GM12878 (cell line): ENCODE measurements at regions not wholly inside any gene's neighbourhood (a gene's known extent, or its start where the extent isn't known, plus 50 kb on each side); places are given as distances from the start of the nearest gene placed in this dataset.

Experiments used
- ATAC-seq: fragments of 200-7000 bp; cut with Tn5 transposase; 3 replicates; pipeline ENCODE4 v1.9.1; 2020; ENCODE audit warnings: mild to moderate bottlenecking, moderate library complexity
- BruUV-seq: library from RNA; stranded (reverse); fragments of 400-500 nt; replicated peaks from 2 replicates; lab custom pipeline; 2021; lab: Mats Ljungman, UMichigan
- CTCF ChIA-PET: fragments of 300-600 bp; sonication (Branson Sonifier 250); formaldehyde crosslinking; extraction: SDS; loops from one replicate; lab custom pipeline; 2021; ENCODE audit warnings: inconsistent platforms; lab: Yijun Ruan, JAX
- POLR2A ChIA-PET: fragments of 350-600 bp; formaldehyde crosslinking; extraction: SDS; loops from one replicate; lab custom pipeline; 2021; ENCODE audit warnings: inconsistent platforms; lab: Charles Lee
- RAD21 ChIA-PET: fragments of 300-600 bp; sonication (Branson Sonifier 250); formaldehyde crosslinking; loops from one replicate; lab custom pipeline; 2023; ENCODE audit warnings: antibody characterized with exemption; ENCODE audit not compliant: unreplicated experiment; lab: Charles Lee
- SMC1A ChIA-PET: fragments of 300-600 bp; sonication (Branson Sonifier 250); formaldehyde crosslinking; loops from one replicate; lab custom pipeline; 2023; ENCODE audit not compliant: unreplicated experiment, uncharacterized antibody; lab: Charles Lee
- DNase-seq: peaks from one replicate; pipeline ENCODE4 v3.0.0-alpha.2; 2011; ENCODE audit warnings: low read depth, low spot score
- FAIRE-seq: peaks from 3 replicates; lab custom pipeline; 2011; peaks lifted over from hg19 to GRCh38; lab: Jason Lieb, UNC
- H2AFZ ChIP-seq: 2 replicates; pipeline ENCODE4 v1.6.0; 2011; ENCODE audit warnings: low read depth, low read length, control low read depth; ENCODE audit not compliant: control insufficient read depth
- H3K27ac ChIP-seq: 2 replicates; pipeline ENCODE4 v1.5.1; 2011; ENCODE audit warnings: control low read depth; ENCODE audit not compliant: control insufficient read depth, insufficient read depth
- H3K27me3 ChIP-seq, 2 experiments: replicated peaks in 1 of 2; 2 replicates each; pipeline versions ENCODE4 v1.6.0 to v1.6.1; 2011; ENCODE audit warnings: low read length in 1 of 2; ENCODE audit not compliant: control insufficient read depth in 2 of 2, insufficient read depth in 2 of 2
- H3K36me3 ChIP-seq, 2 experiments: 2 replicates each; pipeline ENCODE4 v1.5.1; 2011; ENCODE audit warnings: low read length in 1 of 2; ENCODE audit not compliant: control insufficient read depth in 2 of 2, insufficient read depth in 2 of 2
- H3K4me1 ChIP-seq: 2 replicates; pipeline ENCODE4 v1.6.1; 2011; ENCODE audit warnings: mild to moderate bottlenecking, low read length, moderate library complexity, mixed read lengths; ENCODE audit not compliant: control insufficient read depth, insufficient read depth
- H3K4me2 ChIP-seq: 2 replicates; pipeline ENCODE4 v1.6.0; 2011; ENCODE audit warnings: control low read depth; ENCODE audit not compliant: control insufficient read depth, insufficient read depth
- H3K4me3 ChIP-seq: fragments of 200-600 bp; sonication (generic); 2 replicates; pipeline ENCODE4 v1.5.1; 2016
- H3K79me2 ChIP-seq: 2 replicates; pipeline ENCODE4 v1.6.0; 2011; ENCODE audit warnings: low read length; ENCODE audit not compliant: control insufficient read depth, insufficient read depth
- H3K9ac ChIP-seq: 2 replicates; pipeline ENCODE4 v1.8.0; 2011; ENCODE audit warnings: low read length, control low read depth, mixed read lengths; ENCODE audit not compliant: control insufficient read depth, insufficient read depth
- H3K9me3 ChIP-seq: replicated peaks from 3 replicates; pipeline ENCODE4 v1.5.1; 2011; ENCODE audit warnings: mild to moderate bottlenecking, low read length; ENCODE audit not compliant: control insufficient read depth, insufficient read depth
- H4K20me1 ChIP-seq: 2 replicates; pipeline ENCODE4 v1.6.0; 2011; ENCODE audit not compliant: control insufficient read depth, insufficient read depth
- BACH1 ChIP-seq: fragments of 450-650 bp; IDR thresholded peaks from 2 replicates; pipeline ENCODE4 v1.6.1; 2017; ENCODE audit warnings: mild to moderate bottlenecking, borderline replicate concordance
- CHD4 ChIP-seq: fragments of 200-600 bp; sonication (generic); IDR thresholded peaks from 2 replicates; pipeline ENCODE4 v1.6.1; 2016; ENCODE audit warnings: mild to moderate bottlenecking
- E2F4 ChIP-seq: IDR thresholded peaks from 2 replicates; pipeline ENCODE4 v1.6.1; 2012; ENCODE audit warnings: low read depth, low read length, improper control_type of control experiment
- HDAC2 ChIP-seq: fragments of 200-600 bp; sonication (generic); IDR thresholded peaks from 2 replicates; pipeline ENCODE4 v1.6.1; 2017
- HDAC6 ChIP-seq: fragments of 200-600 bp; sonication (generic); IDR thresholded peaks from one replicate; pipeline ENCODE4 v1.8.0; 2017; ENCODE audit warnings: antibody characterized with exemption; ENCODE audit not compliant: unreplicated experiment
- IKZF2 ChIP-seq, 2 experiments: fragments of 450-650 bp; IDR thresholded peaks; 2 replicates each; pipeline ENCODE4 v1.6.1; 2017; ENCODE audit warnings: mild to moderate bottlenecking in 2 of 2, moderate library complexity in 2 of 2
- IRF3 ChIP-seq: fragments of 450-650 bp; IDR thresholded peaks from 2 replicates; pipeline ENCODE4 v1.6.1; 2014; ENCODE audit warnings: mild to moderate bottlenecking
- IRF5 ChIP-seq: fragments of 450-650 bp; IDR thresholded peaks from 2 replicates; pipeline ENCODE4 v1.6.1; 2017; ENCODE audit warnings: borderline replicate concordance
- KDM1A ChIP-seq: fragments of 200-600 bp; sonication (generic); IDR thresholded peaks from 2 replicates; pipeline ENCODE4 v1.6.1; 2016; ENCODE audit warnings: borderline replicate concordance
- KLF5 ChIP-seq: fragments of 450-650 bp; IDR thresholded peaks from 2 replicates; pipeline ENCODE4 v1.6.1; 2014; ENCODE audit warnings: mild to moderate bottlenecking; ENCODE audit not compliant: partially characterized antibody
- NBN ChIP-seq: fragments of 450-650 bp; IDR thresholded peaks from 2 replicates; pipeline ENCODE4 v1.6.1; 2016
- NR2F1 ChIP-seq: fragments of 450-650 bp; conservative IDR thresholded peaks from 2 replicates; pipeline ENCODE4 v1.6.1; 2017; ENCODE audit warnings: mild to moderate bottlenecking
- PBX3 ChIP-seq: IDR thresholded peaks from 2 replicates; pipeline ENCODE4 v1.6.1; 2011; ENCODE audit warnings: mild to moderate bottlenecking, low read depth, low read length, moderate library complexity; ENCODE audit not compliant: insufficient replicate concordance
- POLR2AphosphoS2 ChIP-seq: IDR thresholded peaks from 2 replicates; pipeline ENCODE4 v1.6.1; 2011; ENCODE audit warnings: low read depth, mild to moderate bottlenecking, low read length, improper control_type of control experiment, moderate library complexity
- SIN3A ChIP-seq: IDR thresholded peaks from 2 replicates; pipeline ENCODE4 v1.6.1; 2012; ENCODE audit warnings: low read depth, low read length, improper control_type of control experiment
- STAT3 ChIP-seq: IDR thresholded peaks from 2 replicates; pipeline ENCODE4 v1.6.1; 2011; ENCODE audit warnings: low read depth, low read length, improper control_type of control experiment
- TAF1 ChIP-seq: IDR thresholded peaks from 2 replicates; pipeline ENCODE4 v1.6.1; 2011; ENCODE audit warnings: mild to moderate bottlenecking, low read depth, low read length, borderline replicate concordance
- ZBTB11 ChIP-seq: fragments of 450-650 bp; formaldehyde crosslinking; IDR thresholded peaks from 2 replicates; pipeline ENCODE4 v1.5.0; 2022; ENCODE audit warnings: mild to moderate bottlenecking, missing genetic modification characterization
- WGBS: methylation state at CpG from one replicate; pipeline ENCODE4 v1.1.6; 2016; ENCODE audit warnings: low lambda C conversion rate; ENCODE audit not compliant: insufficient replicate concordance, insufficient coverage; ENCODE audit errors: missing lambda C conversion rate; 5-methylcytosine and 5-hydroxymethylcytosine counted together
- in situ Hi-C: fragments of 300-500 bp; cut with MboI; formaldehyde crosslinking; loops from 9 replicates; pipeline ENCODE4 v1.14.3; 2018; ENCODE audit warnings: mixed read lengths
- intact Hi-C: fragments of 100-400 bp; cut with micrococcal nuclease; formaldehyde crosslinking; loops from one replicate; pipeline ENCODE4 v1.14.2; 2022; ENCODE audit not compliant: unreplicated experiment

GRCh38 chr9:75231167-75231566, 142.9 kb downstream of the OSTF1 start:
- H3K9me3 ChIP-seq, result no peaks in the 10 kb centered on the region; the same call in 2 of the 3 replicates
- H3K79me2 ChIP-seq, result no peaks in the 10 kb centered on the region
- no peaks in the 10 kb centered on the region for H3K27me3 ChIP-seq
- no TSS peak for BruUV-seq
- ATAC-seq (no peak), FAIRE-seq (no peak), DNase-seq (no peak)
- intact Hi-C loops (no loop called here), in situ Hi-C loops (no loop called here)
- ChIA-PET CTCF (interaction anchor here (1.0 to 1.2 kb wide), 2 partner anchors 30 to 46 kb away, joined by 3 read pairs; no protein-coding TSS in a partner anchor), RAD21 (no interaction called here), POLR2A (no interaction called here), SMC1A (no interaction called here)
- 15% methylated on average over 2 of the region's 2 CpGs for WGBS
- no peak overlapping the region for H3K27ac ChIP-seq
- H3K36me3 ChIP-seq, result no peaks in the 10 kb centered on the region
- H3K4me3 ChIP-seq, result no peak overlapping the region
- H3K9ac ChIP-seq, result no peak overlapping the region
- no peak overlapping the region for H3K4me2 ChIP-seq
- H2AFZ ChIP-seq, result no peak overlapping the region
- no peaks in the 10 kb centered on the region for H4K20me1 ChIP-seq
- no peaks in the 10 kb centered on the region for H3K4me1 ChIP-seq
- TF ChIP-seq E2F4 (no peak), NR2F1 (no peak), CHD4 (no peak), IRF5 (no peak), STAT3 (no peak), HDAC6 (no peak), SIN3A (no peak), TAF1 (no peak), ZBTB11 (CRISPR knock-in tag) (no peak), KDM1A (no peak), IKZF2 (IDR thresholded peaks at IDR 0.05) (no peak), HDAC2 (no peak), KLF5 (no peak), PBX3 (no peak), NBN (no peak), POLR2AphosphoS2 (no peak), IRF3 (no peak), BACH1 (no peak)
